Mucosa of descending colon (tissue), 3 donors: ENCODE measurements at regions not wholly inside any gene's neighbourhood (a gene's known extent, or its start where the extent isn't known, plus 50 kb on each side); places are given as distances from the start of the nearest gene placed in this dataset.
A peak's percentile ranks its signal among the peaks of the same experiment; 100 is the strongest.

Experiments used
- ATAC-seq: fragments of 200-7000 bp; cut with Tn5 transposase; one replicate; pipeline ENCODE4 v1.9.1; 2020; ENCODE audit warnings: mild to moderate bottlenecking, moderate library complexity
- DNase-seq, 3 donors: peaks; one replicate each; pipeline ENCODE4 v3.0.0-alpha.2; 2020
- H3K36me3 ChIP-seq: fragments of 200-600 bp; one replicate; pipeline ENCODE4 v1.8.0; 2021; ENCODE audit warnings: low read depth, mild to moderate bottlenecking
- H3K4me1 ChIP-seq: fragments of 200-600 bp; one replicate; pipeline ENCODE4 v1.8.0; 2021; ENCODE audit warnings: low read depth, mild to moderate bottlenecking
- H3K4me3 ChIP-seq: fragments of 200-600 bp; one replicate; pipeline ENCODE4 v1.8.0; 2021; ENCODE audit warnings: mild to moderate bottlenecking
- H3K9me3 ChIP-seq: fragments of 200-600 bp; one replicate; pipeline ENCODE4 v1.8.0; 2021; ENCODE audit warnings: mild to moderate bottlenecking
- intact Hi-C, 2 donors: fragments of 100-400 bp; cut with DNase I in 1 of 2; cut with micrococcal nuclease in 1 of 2; formaldehyde crosslinking; loops; one replicate each; pipeline versions ENCODE4 v1.11.0 to v1.11.1; 2022; cut with DNase I, micrococcal nuclease
- TF ChIP-seq, protein P1 (sequence below): fragments of 200-600 bp; IDR thresholded peaks from one replicate; pipeline ENCODE4 v1.8.0; 2022; ENCODE audit warnings: antibody characterized with exemption, mild to moderate bottlenecking
- donor health status: DM: no; HTN: no; CAD: no; lungs with moderate emphysema.
- donor health status: DM: no; HTN: no; CAD: no.
- donor health status: DM: no; HTN: yes; CAD: no.

DNA sequence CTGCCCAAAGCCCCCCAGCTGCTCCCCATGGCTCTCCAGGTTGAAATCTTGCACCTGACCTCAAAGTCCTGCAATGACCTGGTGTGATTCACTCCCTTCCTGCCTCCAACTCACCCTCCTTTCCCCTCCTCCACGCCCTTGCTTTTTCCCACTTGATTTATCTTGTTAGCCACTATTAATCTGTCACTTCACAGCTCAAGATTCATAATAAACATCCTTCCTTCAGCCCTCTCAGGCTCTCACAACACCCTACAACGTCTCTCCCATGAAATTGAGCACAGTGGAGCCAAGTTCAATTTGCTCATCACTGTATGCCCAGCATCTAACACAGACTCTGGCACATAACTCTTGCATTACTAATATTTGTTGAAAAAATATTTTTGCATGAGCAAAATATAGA, 85.6 kb upstream of the SLC35G4 start:
- TF ChIP-seq, protein P1, sequence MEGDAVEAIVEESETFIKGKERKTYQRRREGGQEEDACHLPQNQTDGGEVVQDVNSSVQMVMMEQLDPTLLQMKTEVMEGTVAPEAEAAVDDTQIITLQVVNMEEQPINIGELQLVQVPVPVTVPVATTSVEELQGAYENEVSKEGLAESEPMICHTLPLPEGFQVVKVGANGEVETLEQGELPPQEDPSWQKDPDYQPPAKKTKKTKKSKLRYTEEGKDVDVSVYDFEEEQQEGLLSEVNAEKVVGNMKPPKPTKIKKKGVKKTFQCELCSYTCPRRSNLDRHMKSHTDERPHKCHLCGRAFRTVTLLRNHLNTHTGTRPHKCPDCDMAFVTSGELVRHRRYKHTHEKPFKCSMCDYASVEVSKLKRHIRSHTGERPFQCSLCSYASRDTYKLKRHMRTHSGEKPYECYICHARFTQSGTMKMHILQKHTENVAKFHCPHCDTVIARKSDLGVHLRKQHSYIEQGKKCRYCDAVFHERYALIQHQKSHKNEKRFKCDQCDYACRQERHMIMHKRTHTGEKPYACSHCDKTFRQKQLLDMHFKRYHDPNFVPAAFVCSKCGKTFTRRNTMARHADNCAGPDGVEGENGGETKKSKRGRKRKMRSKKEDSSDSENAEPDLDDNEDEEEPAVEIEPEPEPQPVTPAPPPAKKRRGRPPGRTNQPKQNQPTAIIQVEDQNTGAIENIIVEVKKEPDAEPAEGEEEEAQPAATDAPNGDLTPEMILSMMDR = no peak
- Histone ChIP-seq H3K4me1 (no peaks in the 10 kb centered on the region), H3K36me3 (no peaks in the 10 kb centered on the region), H3K4me3 (no peak overlapping the region), H3K9me3 (no peaks in the 10 kb centered on the region)
- no peak for ATAC-seq
- intact Hi-C loops = no loop called here
- no peak for DNase-seq

DNA sequence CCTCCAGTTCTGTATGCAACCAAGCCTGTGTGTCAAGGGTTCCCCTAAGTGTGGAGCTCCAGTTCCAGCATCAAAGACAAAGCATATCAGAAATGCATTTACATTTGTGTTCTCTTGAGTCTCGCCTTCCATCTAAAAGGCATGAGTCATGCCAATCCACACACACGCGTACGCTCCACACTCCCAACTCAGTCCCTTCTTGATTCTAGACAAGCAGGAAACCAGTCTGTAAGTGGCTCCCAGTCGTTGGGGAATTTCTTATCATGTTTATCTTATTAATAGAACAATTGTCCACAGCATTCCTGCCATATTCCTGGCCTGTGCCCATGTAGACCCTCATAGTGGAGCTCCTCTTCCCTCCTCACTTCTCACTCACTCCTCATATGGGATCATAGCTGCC, 86.4 kb upstream of the SLC35G4 start:
- Histone ChIP-seq H3K36me3 (no peaks in the 10 kb centered on the region), H3K9me3 (no peaks in the 10 kb centered on the region), H3K4me3 (no peak overlapping the region), H3K4me1 (no peaks in the 10 kb centered on the region)
- intact Hi-C loops = no loop called here
- no peak for ATAC-seq
- DNase-seq = no peak
- TF ChIP-seq, protein P1 = no peak

DNA sequence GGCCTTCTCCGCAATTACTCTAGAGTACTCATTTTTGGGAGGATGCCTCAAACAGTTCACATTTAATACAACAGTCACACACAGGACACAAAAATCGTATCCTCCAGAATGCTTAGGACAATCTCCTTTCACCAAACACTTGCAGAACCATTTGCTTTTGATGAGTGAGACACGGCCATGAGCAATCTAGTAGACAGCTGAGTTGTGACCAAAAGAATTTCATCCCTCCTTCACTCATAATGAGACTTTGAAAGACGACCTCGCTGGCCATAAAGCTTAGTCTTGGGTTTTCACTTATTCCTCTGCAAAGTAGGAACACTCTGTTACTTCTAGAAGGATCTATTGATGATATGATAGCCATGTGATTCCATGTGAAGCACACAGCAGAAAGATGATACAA, 87.5 kb upstream of the SLC35G4 start:
- no peak for DNase-seq
- TF ChIP-seq, protein P1 = no peak
- no peaks in the 10 kb centered on the region for H3K36me3 ChIP-seq
- no peak overlapping the region for H3K4me3 ChIP-seq
- no peaks in the 10 kb centered on the region for H3K9me3 ChIP-seq
- intact Hi-C loops = no loop called here
- no peaks in the 10 kb centered on the region for H3K4me1 ChIP-seq
- no peak for ATAC-seq

DNA sequence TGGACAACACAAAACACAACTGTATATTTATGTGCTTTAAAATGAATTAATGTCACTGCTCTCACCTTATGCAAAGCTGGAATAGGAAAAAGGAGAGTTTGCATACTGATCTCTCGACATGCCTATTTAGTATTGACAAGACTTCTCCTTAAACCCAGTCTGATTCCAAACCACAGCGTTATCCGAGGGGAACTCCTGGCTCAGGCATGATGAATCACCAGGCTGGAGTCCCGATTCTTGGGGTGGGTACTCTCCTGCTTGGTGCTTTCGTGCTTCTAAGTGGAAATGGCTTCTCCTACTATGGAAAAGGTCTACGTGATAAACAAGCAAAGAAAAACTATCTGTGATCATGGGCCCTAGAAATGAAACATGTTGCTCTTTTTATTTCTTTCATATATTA, 88.9 kb upstream of the SLC35G4 start:
- H3K4me3 ChIP-seq = no peak overlapping the region
- no peak for ATAC-seq
- intact Hi-C loops = no loop called here

DNA sequence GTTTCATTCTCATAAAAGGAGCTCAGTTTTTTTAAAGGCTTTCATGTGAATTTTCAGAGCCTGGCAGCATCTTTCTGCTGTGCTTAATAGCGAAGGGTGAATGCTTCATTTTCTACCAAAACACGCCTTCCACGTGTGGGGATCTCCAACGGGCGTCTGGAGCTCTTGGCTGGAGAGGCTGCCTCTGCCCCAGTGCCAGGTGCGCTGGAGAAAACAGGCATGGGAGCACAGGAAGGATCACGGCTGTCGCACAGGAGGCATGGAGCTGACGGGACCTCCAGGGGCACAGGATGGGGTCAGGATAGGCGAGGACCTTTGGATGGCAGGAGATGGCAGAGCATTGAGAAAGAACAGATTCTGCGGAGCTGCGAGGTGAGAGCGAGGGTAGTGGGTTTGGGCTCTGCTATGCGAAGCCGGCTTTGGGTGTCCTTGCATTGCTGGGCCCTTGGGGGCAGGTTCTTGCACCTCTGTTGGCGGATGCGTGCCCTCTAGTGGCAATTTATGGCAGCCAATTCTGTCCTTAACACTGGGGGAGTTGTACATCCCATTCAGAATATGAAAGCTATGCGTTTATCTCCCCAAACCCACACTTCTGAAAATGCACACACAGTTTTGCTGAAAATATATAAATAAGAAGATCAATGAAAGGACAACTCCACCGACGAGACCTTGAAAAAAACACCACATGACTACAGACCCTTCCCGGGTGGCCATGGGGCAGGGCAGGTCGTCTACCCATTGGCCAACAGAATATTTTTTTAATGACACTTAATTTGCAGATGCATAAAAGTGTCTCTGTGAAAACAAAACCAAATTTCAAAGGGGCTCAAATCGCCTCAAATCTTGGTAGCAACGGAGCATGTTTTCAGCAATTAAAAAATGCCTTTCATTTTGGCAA, 90.4 kb upstream of the SLC35G4 start:
- Histone ChIP-seq H3K4me1 (no peaks in the 10 kb centered on the region), H3K9me3 (no peaks in the 10 kb centered on the region), H3K4me3 (no peak overlapping the region), H3K36me3 (no peaks in the 10 kb centered on the region)
- DNase-seq (peak in 1 of 3 donors; percentile 39), ATAC-seq (no peak)
- TF ChIP-seq, protein P1 = no peak
- intact Hi-C loops = no loop called here

More for the DNA sequence above, 88.9 kb upstream of the SLC35G4 start:
- H3K9me3 ChIP-seq = no peaks in the 10 kb centered on the region
- DNase-seq = no peak
- no peaks in the 10 kb centered on the region for H3K4me1 ChIP-seq
- TF ChIP-seq, protein P1 = no peak
- H3K36me3 ChIP-seq = no peaks in the 10 kb centered on the region
